Liver (tissue), 7 donors: ENCODE measurements at regions not wholly inside any gene's neighbourhood (a gene's known extent, or its start where the extent isn't known, plus 50 kb on each side); places are given as distances from the start of the nearest gene placed in this dataset.

Experiments
- DNase-seq: peaks from one replicate; pipeline ENCODE4 v3.0.0-alpha.2; 2017; ENCODE audit warnings: low spot score
- H3K27ac ChIP-seq, 2 donors: one replicate each; pipeline ENCODE4 v1.7.0; 2013; ENCODE audit warnings: inconsistent platforms in 2 of 2, low read length in 2 of 2, control low read depth in 1 of 2, low read depth in 1 of 2, mild to moderate bottlenecking in 1 of 2
- H3K27me3 ChIP-seq, 4 donors: one replicate each; pipeline versions ENCODE4 v1.6.1 to v1.7.0; 2013; ENCODE audit warnings: low read length in 3 of 4, inconsistent platforms in 1 of 4, mild to moderate bottlenecking in 1 of 4, moderate library complexity in 1 of 4; ENCODE audit not compliant: control insufficient read depth in 4 of 4, insufficient read depth in 4 of 4
- H3K36me3 ChIP-seq, 4 donors: one replicate each; pipeline versions ENCODE4 v1.6.1 to v1.7.0; 2013; ENCODE audit warnings: low read length in 3 of 4, mild to moderate bottlenecking in 3 of 4, low read depth in 1 of 4, moderate library complexity in 1 of 4; ENCODE audit not compliant: control insufficient read depth in 4 of 4, insufficient read depth in 3 of 4
- H3K4me1 ChIP-seq, 4 donors: one replicate each; pipeline versions ENCODE4 v1.6.1 to v1.7.0; 2013; ENCODE audit warnings: low read length in 3 of 4, mild to moderate bottlenecking in 3 of 4, moderate library complexity in 1 of 4; ENCODE audit not compliant: control insufficient read depth in 4 of 4, insufficient read depth in 4 of 4
- H3K4me3 ChIP-seq, 3 donors: one replicate each; pipeline versions ENCODE4 v1.6.1 to v1.7.0; 2013; ENCODE audit warnings: low read length in 3 of 3, control low read depth in 1 of 3, low read depth in 1 of 3, mild to moderate bottlenecking in 1 of 3
- H3K9ac ChIP-seq, 2 donors: one replicate each; pipeline ENCODE4 v1.7.0; 2013; ENCODE audit warnings: low read length in 2 of 2, mild to moderate bottlenecking in 2 of 2, moderate library complexity in 2 of 2, control low read depth in 1 of 2, low read depth in 1 of 2
- H3K9me3 ChIP-seq, 4 donors: one replicate each; pipeline versions ENCODE4 v1.6.1 to v1.7.0; 2013; ENCODE audit warnings: low read length in 3 of 4; ENCODE audit not compliant: control insufficient read depth in 4 of 4
- CTCF ChIP-seq: fragments of 150-350 bp; IDR thresholded peaks from 2 replicates; pipeline ENCODE4 v1.5.1; 2017; ENCODE audit warnings: improper control_type of control experiment, low read depth, low read length; ENCODE audit not compliant: missing input control
- EGR1 ChIP-seq, 2 donors: IDR thresholded peaks; 2 replicates each; pipeline ENCODE4 v1.6.1; 2016 to 2018; ENCODE audit warnings: antibody characterized with exemption in 2 of 2, low read depth in 2 of 2
- FOXA1 ChIP-seq: IDR thresholded peaks from 2 replicates; pipeline ENCODE4 v1.6.1; 2016; ENCODE audit warnings: antibody characterized with exemption
- FOXA2 ChIP-seq: IDR thresholded peaks from 2 replicates; pipeline ENCODE4 v1.6.1; 2016; ENCODE audit warnings: antibody characterized with exemption
- GABPA ChIP-seq, 2 donors: IDR thresholded peaks in 1 of 2; conservative IDR thresholded peaks in 1 of 2; 2 replicates each; pipeline ENCODE4 v1.6.1; 2016; ENCODE audit warnings: antibody characterized with exemption in 2 of 2, mild to moderate bottlenecking in 1 of 2, moderate library complexity in 1 of 2
- HNF4A ChIP-seq, 2 donors: conservative IDR thresholded peaks; 2 replicates each; pipeline ENCODE4 v1.6.1; 2016; ENCODE audit warnings: antibody characterized with exemption in 2 of 2, mild to moderate bottlenecking in 2 of 2
- JUND ChIP-seq, 2 donors: IDR thresholded peaks; 2 replicates each; pipeline ENCODE4 v1.6.1; 2016; ENCODE audit warnings: antibody characterized with exemption in 2 of 2
- NR2F2 ChIP-seq: IDR thresholded peaks from 2 replicates; pipeline ENCODE4 v1.6.1; 2016; ENCODE audit warnings: antibody characterized with exemption
- RAD21 ChIP-seq, 2 donors: IDR thresholded peaks; 2 replicates each; pipeline ENCODE4 v1.6.1; 2016; ENCODE audit warnings: antibody characterized with exemption in 2 of 2, mild to moderate bottlenecking in 2 of 2
- REST ChIP-seq: IDR thresholded peaks from 2 replicates; pipeline ENCODE4 v1.6.1; 2016; ENCODE audit warnings: antibody characterized with exemption, mild to moderate bottlenecking
- RXRA ChIP-seq, 2 donors: IDR thresholded peaks; 2 replicates each; pipeline ENCODE4 v1.6.1; 2017 to 2018; ENCODE audit warnings: antibody characterized with exemption in 2 of 2, mild to moderate bottlenecking in 1 of 2
- SP1 ChIP-seq: IDR thresholded peaks from 2 replicates; pipeline ENCODE4 v1.6.1; 2018; ENCODE audit warnings: antibody characterized with exemption, mild to moderate bottlenecking
- TAF1 ChIP-seq: conservative IDR thresholded peaks from 2 replicates; pipeline ENCODE4 v1.6.1; 2016; ENCODE audit warnings: antibody characterized with exemption, mild to moderate bottlenecking
- YY1 ChIP-seq: IDR thresholded peaks from 2 replicates; pipeline ENCODE4 v1.6.1; 2016; ENCODE audit warnings: antibody characterized with exemption, mild to moderate bottlenecking
- TF ChIP-seq, protein P1 (sequence below): IDR thresholded peaks from 2 replicates; pipeline ENCODE4 v1.6.1; 2016; ENCODE audit warnings: antibody characterized with exemption
- TF ChIP-seq, protein P2 (sequence below): IDR thresholded peaks from 2 replicates; pipeline ENCODE4 v1.6.1; 2016; ENCODE audit warnings: antibody characterized with exemption
- TF ChIP-seq, protein P3 (sequence below): IDR thresholded peaks from 2 replicates; pipeline ENCODE4 v1.6.1; 2016; ENCODE audit warnings: antibody characterized with exemption
- donor health status: healthy.
- donor health status: healthy.
- donor health status: healthy.
- donor health status: healthy.

DNA sequence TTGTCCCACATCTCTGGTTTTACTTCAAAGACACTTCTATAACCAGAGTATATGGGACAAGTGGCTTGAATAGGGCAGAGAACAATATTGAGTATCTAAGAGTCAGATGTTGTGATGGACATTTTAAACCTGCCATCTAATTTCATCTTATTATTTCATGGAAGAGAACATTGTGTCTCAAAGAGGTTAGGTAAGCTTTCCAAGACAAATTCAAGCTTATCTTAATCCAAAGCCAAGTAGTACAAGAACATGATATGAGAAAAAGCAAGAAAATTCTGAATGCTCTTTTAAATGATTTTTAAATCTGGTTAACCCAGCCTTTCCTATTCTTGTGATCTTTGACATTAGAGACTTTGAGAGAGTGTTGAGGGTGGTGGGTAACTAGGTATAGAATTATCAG lies 65.3 kb upstream of the ZNF804B start:
- Histone ChIP-seq H3K9me3 (no peaks in the 10 kb centered on the region), H3K27me3 (no peaks in the 10 kb centered on the region), H3K9ac (no peak overlapping the region), H3K4me1 (no peaks in the 10 kb centered on the region), H3K27ac (no peak overlapping the region), H3K4me3 (no peak overlapping the region), H3K36me3 (no peaks in the 10 kb centered on the region)
- no peak for DNase-seq
- TF ChIP-seq HNF4A (conservative IDR thresholded peaks at IDR 0.05) (no peak), JUND (IDR thresholded peaks at IDR 0.05) (no peak), SP1 (no peak), REST (no peak), RXRA (IDR thresholded peaks at IDR 0.05) (no peak), NR2F2 (no peak), YY1 (no peak), EGR1 (IDR thresholded peaks at IDR 0.05; ENCODE audit: low read depth in 2 of 2) (no peak), FOXA2 (no peak), FOXA1 (no peak)
- TF ChIP-seq, protein P1, sequence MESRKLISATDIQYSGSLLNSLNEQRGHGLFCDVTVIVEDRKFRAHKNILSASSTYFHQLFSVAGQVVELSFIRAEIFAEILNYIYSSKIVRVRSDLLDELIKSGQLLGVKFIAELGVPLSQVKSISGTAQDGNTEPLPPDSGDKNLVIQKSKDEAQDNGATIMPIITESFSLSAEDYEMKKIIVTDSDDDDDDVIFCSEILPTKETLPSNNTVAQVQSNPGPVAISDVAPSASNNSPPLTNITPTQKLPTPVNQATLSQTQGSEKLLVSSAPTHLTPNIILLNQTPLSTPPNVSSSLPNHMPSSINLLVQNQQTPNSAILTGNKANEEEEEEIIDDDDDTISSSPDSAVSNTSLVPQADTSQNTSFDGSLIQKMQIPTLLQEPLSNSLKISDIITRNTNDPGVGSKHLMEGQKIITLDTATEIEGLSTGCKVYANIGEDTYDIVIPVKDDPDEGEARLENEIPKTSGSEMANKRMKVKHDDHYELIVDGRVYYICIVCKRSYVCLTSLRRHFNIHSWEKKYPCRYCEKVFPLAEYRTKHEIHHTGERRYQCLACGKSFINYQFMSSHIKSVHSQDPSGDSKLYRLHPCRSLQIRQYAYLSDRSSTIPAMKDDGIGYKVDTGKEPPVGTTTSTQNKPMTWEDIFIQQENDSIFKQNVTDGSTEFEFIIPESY = no peak
- TF ChIP-seq, protein P2, sequence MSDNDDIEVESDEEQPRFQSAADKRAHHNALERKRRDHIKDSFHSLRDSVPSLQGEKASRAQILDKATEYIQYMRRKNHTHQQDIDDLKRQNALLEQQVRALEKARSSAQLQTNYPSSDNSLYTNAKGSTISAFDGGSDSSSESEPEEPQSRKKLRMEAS = no peak

DNA sequence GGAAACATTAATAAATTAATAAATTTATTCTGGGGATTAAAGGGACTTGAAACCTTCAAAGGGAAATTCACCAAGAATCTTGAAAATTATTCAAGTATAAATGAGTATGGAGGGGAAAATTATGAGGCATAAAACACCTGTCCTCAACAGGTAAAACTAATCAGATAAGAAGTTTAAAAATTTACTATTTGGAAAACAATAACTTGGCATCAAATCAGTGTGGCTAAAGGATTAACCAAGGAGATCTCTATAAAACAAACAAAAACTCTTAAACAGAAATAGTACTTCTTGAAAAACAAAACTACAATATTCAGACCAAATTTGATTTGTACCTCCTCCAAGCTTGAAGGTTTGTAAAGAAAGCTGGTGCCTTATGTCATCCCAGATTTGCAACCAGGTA lies 66.4 kb upstream of the ZNF804B start:
- H3K36me3 ChIP-seq = no peaks in the 10 kb centered on the region
- H3K4me1 ChIP-seq = no peaks in the 10 kb centered on the region
- no peaks in the 10 kb centered on the region for H3K9me3 ChIP-seq
- no peak overlapping the region for H3K27ac ChIP-seq
- no peak overlapping the region for H3K4me3 ChIP-seq
- H3K9ac ChIP-seq = no peak overlapping the region
- no peaks in the 10 kb centered on the region for H3K27me3 ChIP-seq
- no peak for DNase-seq
- TF ChIP-seq SP1 (no peak), GABPA (IDR thresholded peaks at IDR 0.05 in 1 of 2, conservative IDR thresholded peaks at IDR 0.05 in 1 of 2) (no peak), EGR1 (IDR thresholded peaks at IDR 0.05; ENCODE audit: low read depth in 2 of 2) (no peak), TAF1 (no peak), CTCF (no peak), HNF4A (conservative IDR thresholded peaks at IDR 0.05) (no peak), RAD21 (IDR thresholded peaks at IDR 0.05) (no peak), FOXA2 (no peak), FOXA1 (no peak), NR2F2 (no peak), JUND (IDR thresholded peaks at IDR 0.05) (no peak), REST (no peak)
- TF ChIP-seq, protein P3, sequence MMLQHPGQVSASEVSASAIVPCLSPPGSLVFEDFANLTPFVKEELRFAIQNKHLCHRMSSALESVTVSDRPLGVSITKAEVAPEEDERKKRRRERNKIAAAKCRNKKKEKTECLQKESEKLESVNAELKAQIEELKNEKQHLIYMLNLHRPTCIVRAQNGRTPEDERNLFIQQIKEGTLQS = no peak
- TF ChIP-seq, protein P2 = no peak
